SK-N-MC (cell line): ENCODE measurements at regions not wholly inside any gene's neighbourhood (a gene's known extent, or its start where the extent isn't known, plus 50 kb on each side); places are given as distances from the start of the nearest gene placed in this dataset.

Experiments used
- EZH2 ChIP-seq: fragments of 200-600 bp; sonication (generic); IDR thresholded peaks from one replicate; pipeline ENCODE4 v1.6.1; 2017; ENCODE audit warnings: antibody characterized with exemption
- POLR2AphosphoS5 ChIP-seq: IDR thresholded peaks from 2 replicates; pipeline ENCODE4 v1.6.1; 2012; ENCODE audit warnings: mild to moderate bottlenecking, low read depth, low read length, borderline replicate concordance

GRCh38 chr18:71329114-71329513, 1040.3 kb downstream of the SOCS6 start:
- no peak for TF ChIP-seq POLR2AphosphoS5
- TF ChIP-seq EZH2 = no peak
